Glomerular endothelial cell (primary cell): ENCODE measurements at regions not wholly inside any gene's neighbourhood (a gene's known extent, or its start where the extent isn't known, plus 50 kb on each side); places are given as distances from the start of the nearest gene placed in this dataset.

ENCODE experiments used
- DNase-seq: peaks from one replicate; pipeline ENCODE4 v3.0.0-alpha.2; 2011; ENCODE audit warnings: low read depth, low spot score; ENCODE audit errors: extremely low read depth

GRCh38 chr4:132506568-132506967 is 642.5 kb upstream of the PCDH10 start:
- no peak for DNase-seq

GRCh38 chr4:132513491-132513890 is 635.6 kb upstream of the PCDH10 start:
- no peak for DNase-seq

GRCh38 chr4:132526652-132527051 is 622.4 kb upstream of the PCDH10 start:
- DNase-seq = no peak

- no peak for DNase-seq
Observed at GRCh38 chr4:132527817-132528216, 621.3 kb upstream of the PCDH10 start.

- no peak for DNase-seq
Observed at GRCh38 chr4:132530861-132531260, 618.2 kb upstream of the PCDH10 start.

GRCh38 chr4:132540268-132540667 is 608.8 kb upstream of the PCDH10 start:
- no peak for DNase-seq

- no peak for DNase-seq
Observed at GRCh38 chr4:132540797-132541196, 608.3 kb upstream of the PCDH10 start.

GRCh38 chr4:132542228-132542627 is 606.9 kb upstream of the PCDH10 start:
- no peak for DNase-seq

- no peak for DNase-seq
Observed at GRCh38 chr4:132548463-132548862, 600.6 kb upstream of the PCDH10 start.

GRCh38 chr4:132556316-132556715 is 592.8 kb upstream of the PCDH10 start:
- no peak for DNase-seq

- no peak for DNase-seq
Observed at GRCh38 chr4:132557660-132558059, 591.4 kb upstream of the PCDH10 start.

- DNase-seq = no peak
Observed at GRCh38 chr4:132564920-132565319, 584.2 kb upstream of the PCDH10 start.

- no peak for DNase-seq
Observed at GRCh38 chr4:132565542-132565941, 583.6 kb upstream of the PCDH10 start.

- peak; percentile 18 for DNase-seq
Observed at GRCh38 chr4:132572210-132572609, 576.9 kb upstream of the PCDH10 start.

- DNase-seq = peak; percentile 10
Observed at GRCh38 chr4:132587626-132588025, 561.5 kb upstream of the PCDH10 start.

GRCh38 chr4:132592340-132592739 is 556.8 kb upstream of the PCDH10 start:
- DNase-seq = no peak

GRCh38 chr4:132592850-132593249 is 556.2 kb upstream of the PCDH10 start:
- no peak for DNase-seq

- DNase-seq = no peak
Observed at GRCh38 chr4:132593717-132594400, 555.2 kb upstream of the PCDH10 start.

- DNase-seq = no peak
Observed at GRCh38 chr4:132596186-132596585, 552.9 kb upstream of the PCDH10 start.

GRCh38 chr4:132605551-132605950 is 543.5 kb upstream of the PCDH10 start:
- no peak for DNase-seq

- DNase-seq = no peak
Observed at GRCh38 chr4:132614682-132615081, 534.4 kb upstream of the PCDH10 start.

- DNase-seq = no peak
Observed at GRCh38 chr4:132619968-132620367, 529.1 kb upstream of the PCDH10 start.
